HG03175 (cell line): ENCODE measurements at regions not wholly inside any gene's neighbourhood (a gene's known extent, or its start where the extent isn't known, plus 50 kb on each side); places are given as distances from the start of the nearest gene placed in this dataset.
A peak's percentile ranks its signal among the peaks of the same experiment; 100 is the strongest.

Source experiments
- ATAC-seq: cut with Tn5 transposase; IDR thresholded peaks from one replicate; pipeline ENCODE4 v1.9.1; 2021; ENCODE audit warnings: mild to moderate bottlenecking, moderate library complexity; ENCODE audit not compliant: unreplicated experiment

GRCh38 chr6:167049275-167049674 is 50.1 kb downstream of the CEP43 start:
- no peak for ATAC-seq

DNA sequence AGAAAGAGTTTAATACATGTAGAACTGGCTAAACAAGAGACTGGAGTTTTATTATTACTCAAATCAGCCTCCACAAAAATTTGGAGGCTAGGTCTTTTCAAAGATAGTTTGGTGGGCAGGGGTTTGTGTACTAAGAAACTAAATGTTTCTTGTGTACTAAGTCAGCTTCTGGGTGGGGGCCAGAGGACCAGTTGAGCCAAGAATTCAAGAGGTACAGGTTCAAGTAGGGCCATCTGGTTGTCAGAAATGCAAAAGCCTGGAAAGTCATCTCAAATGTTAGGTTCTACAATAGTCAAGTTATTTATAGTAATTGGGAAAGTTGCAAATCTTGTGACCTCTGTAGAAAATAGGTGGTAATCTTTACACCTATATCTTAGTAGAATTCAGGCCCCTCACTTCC is 51.7 kb downstream of the CEP43 start:
- no peak for ATAC-seq

DNA sequence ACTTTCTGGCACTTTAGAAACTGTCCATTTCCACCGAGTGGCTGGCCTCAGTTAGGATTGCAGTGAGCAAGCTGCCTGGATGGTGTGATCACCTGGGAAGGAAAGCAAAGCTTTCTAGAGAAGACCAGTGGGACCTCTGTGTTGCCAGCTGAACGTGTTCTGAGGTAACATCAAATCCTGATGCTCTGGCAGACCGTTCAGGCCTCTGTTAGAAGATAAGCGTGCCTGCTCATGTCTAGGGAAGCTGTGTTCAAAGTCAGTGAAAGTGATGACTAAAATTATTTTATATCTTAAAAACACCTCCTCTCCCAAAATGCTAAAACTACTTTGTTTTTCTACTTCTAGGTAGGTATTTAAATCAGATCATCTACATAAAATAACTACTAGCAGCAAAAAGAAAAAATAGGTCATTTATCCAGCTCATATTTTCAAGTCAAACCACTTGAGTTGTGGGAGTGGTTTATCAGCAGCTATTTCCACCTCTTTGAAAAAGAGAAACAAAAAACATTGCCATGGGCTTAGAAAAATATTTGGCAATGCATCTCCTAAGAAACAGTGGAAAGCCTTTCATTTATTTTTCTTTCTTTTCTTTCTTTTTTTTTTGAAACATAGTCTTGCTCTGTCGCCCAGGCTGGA is 54.8 kb downstream of the CEP43 start:
- no peak for ATAC-seq

GRCh38 chr6:167054987-167055386 is 55.8 kb downstream of the CEP43 start:
- no peak for ATAC-seq

GRCh38 chr6:167056370-167056769 is 57.2 kb downstream of the CEP43 start:
- peak; percentile 96 for ATAC-seq

DNA sequence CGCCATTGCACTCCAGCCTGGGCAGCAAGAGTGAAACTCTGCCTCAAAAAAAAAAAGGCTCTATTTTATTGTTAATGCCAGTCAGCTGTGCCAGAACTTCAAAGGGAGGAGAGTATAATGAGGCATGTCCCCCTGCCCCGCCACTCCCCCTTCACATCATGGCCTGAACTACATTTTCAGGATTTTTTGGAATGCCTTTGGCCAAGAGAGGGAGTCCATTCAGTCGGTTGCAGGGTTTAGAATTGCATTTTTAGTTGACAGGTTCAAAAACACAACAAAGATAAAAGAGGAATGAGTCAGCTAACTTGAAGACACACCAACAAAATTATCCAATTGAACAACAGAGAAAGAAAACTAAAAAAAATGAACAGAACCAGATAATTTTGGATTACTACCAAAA is 59.1 kb downstream of the CEP43 start:
- ATAC-seq: no peak
